GM21576 (cell line): ENCODE measurements at regions not wholly inside any gene's neighbourhood (a gene's known extent, or its start where the extent isn't known, plus 50 kb on each side); places are given as distances from the start of the nearest gene placed in this dataset.
"Not testable (repeated sequence)": the region's sequence is repeated elsewhere in the genome, so short reads cannot be mapped to it uniquely, and the experiment has no call there.

Experiments used
- ATAC-seq: cut with Tn5 transposase; IDR thresholded peaks from one replicate; pipeline ENCODE4 v1.9.1; 2021; ENCODE audit warnings: mild to moderate bottlenecking, moderate library complexity; ENCODE audit not compliant: unreplicated experiment

DNA sequence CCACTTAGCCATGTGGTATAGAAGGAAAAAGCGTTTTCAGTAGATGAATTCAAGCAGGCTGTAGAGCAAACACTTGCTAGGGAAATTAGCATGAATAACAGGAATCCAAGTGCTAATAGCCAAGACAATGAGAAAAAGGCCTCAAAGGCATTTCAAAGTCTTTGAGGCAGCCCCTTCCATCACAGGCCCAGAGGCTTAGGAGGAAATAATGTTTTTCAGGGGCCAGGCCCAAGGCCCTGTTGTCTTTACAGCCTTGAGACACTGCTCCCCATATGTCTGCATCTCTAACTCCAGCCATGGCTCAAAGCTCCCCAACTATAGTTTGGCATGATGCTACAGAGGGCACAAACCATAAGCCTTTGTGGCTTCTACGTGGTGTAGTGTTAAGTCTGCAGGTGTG lies 563.5 kb downstream of the TAF11L14 start:
- no peak for ATAC-seq

- no peak for ATAC-seq
Measured at GRCh38 chr5:18202164-18202563, 567.9 kb downstream of the TAF11L14 start.

GRCh38 chr5:18203296-18203695 lies 569.0 kb downstream of the TAF11L14 start:
- no peak for ATAC-seq

- no peak for ATAC-seq
Measured at GRCh38 chr5:18213666-18214065, 579.4 kb downstream of the TAF11L14 start.

DNA sequence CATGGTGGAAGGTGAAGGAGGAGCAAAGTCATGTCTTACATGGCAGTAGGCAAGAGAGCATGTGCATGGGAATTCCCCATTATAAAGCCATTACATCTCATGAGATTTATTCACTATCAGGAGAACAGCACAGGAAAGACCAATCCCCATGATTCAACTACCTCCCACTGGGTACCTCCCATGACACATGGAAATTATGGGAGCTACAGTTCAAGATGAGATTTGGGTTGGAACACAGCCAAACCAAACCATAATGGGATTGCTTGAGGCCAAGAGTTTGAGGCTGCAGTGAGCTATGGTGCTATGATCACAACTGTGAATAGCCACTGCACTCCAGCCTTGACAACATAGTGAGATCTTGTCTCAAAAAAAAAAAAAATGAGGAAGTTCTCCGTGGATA lies 581.8 kb downstream of the TAF11L14 start:
- no peak for ATAC-seq

- ATAC-seq, result no peak
Measured at GRCh38 chr5:18216729-18217128, 582.5 kb downstream of the TAF11L14 start.

DNA sequence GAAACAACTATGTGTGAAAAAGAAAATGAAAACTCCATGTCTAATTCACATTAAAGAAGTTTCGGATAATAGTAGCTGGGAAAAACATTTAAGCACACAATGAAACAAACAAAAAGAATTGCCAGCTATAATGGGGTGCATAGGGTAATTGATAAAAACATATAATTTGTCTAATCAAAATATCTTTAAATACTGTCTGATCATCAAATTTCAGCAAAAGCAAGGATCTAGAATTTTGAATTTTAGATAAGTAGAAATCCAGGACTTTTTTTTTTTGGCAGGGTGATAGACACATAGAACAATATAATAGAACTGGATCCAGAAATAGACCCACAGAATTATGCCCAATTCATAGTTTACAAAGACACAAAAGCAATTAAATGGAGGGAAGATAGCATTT lies 585.0 kb downstream of the TAF11L14 start:
- ATAC-seq, result no peak

DNA sequence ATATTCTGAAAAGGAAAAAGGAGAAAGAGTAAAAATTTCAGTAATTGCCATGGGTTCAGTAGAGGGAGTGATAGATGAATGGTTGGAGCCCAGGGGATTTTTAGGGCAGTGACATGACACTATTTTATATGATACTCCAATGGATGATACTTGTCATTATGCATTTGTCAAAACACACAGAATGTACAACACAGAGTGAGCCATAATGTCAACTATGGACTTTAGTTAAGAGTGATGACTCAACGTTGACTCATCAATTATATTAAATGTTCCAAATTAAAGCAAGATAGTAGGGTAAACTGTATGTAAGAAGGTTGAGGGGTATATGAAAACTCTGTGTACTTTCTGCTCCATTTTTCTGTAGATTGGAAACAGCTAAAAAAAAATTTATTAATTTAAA lies 586.4 kb downstream of the TAF11L14 start:
- ATAC-seq, result no peak

DNA sequence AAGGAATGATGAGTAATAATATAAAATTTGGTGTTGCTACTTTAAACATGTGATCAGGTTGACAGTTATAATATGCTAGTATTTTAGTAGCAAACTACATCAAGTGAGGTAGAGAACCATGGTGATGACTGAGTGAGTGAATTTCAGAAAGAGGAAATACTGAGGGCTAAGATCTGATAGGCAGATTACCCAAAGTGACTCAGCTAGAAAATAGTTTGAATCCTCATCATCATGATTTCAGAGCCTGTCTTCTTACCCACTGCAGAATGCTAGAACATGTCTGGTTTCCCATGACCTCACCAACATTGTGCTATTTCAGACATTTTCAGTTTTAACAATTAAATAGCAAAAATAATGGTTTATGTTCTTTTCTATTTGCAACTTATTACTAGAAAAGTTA lies 602.1 kb downstream of the TAF11L14 start:
- ATAC-seq, result no peak

- ATAC-seq, result no peak
Measured at GRCh38 chr5:18238321-18238720, 604.1 kb downstream of the TAF11L14 start.

GRCh38 chr5:18240971-18241370 lies 606.7 kb downstream of the TAF11L14 start:
- ATAC-seq, result no peak

DNA sequence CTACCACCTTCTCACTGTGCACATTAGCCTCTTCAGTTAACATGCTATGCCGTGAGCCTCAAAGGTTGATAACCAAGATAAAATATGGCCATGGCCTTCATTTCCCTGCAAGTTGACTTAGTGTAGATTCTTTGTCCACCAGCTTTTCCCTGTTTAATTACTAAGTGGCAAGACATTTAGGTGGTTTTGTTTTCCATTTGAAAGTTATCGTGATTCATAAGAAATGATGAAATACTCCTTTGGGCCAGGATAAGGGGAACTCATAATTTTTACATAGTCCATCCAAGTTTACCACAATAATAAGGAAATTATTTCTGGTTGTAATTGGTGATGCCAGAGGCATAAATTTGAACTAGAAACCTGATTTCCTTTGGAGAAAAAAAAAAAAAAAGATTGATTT lies 609.6 kb downstream of the TAF11L14 start:
- ATAC-seq, result no peak

DNA sequence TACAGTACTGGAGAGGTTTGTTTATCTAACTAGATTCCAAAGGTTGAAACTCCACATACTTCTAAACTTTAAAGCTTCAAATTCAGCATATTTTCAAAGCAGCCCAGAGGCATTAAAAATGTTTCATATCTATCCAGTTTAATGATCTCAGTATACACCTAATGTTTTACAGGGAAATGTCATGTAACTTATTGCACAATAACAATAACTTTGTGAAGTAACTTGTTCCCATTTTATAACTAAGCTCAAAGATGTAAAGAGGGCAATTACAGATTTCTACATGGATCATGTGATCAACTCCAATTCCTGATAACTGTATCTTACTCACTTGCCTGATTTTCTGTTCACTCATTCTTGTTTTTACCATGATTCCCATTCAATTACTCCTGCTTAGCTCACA lies 610.0 kb downstream of the TAF11L14 start:
- no peak for ATAC-seq

GRCh38 chr5:18252559-18252958 lies 618.3 kb downstream of the TAF11L14 start:
- no peak for ATAC-seq

GRCh38 chr5:18264126-18264882 lies 630.0 kb downstream of the TAF11L14 start:
- ATAC-seq, result no peak

- ATAC-seq, result no peak
Measured at GRCh38 chr5:18270635-18271338, 636.5 kb downstream of the TAF11L14 start.

GRCh38 chr5:18276939-18277338 lies 642.7 kb downstream of the TAF11L14 start:
- ATAC-seq, result no peak

- ATAC-seq, result no peak
Measured at GRCh38 chr5:18281947-18282581, 647.8 kb downstream of the TAF11L14 start.

GRCh38 chr5:18285257-18285656 lies 651.0 kb downstream of the TAF11L14 start:
- no peak for ATAC-seq

DNA sequence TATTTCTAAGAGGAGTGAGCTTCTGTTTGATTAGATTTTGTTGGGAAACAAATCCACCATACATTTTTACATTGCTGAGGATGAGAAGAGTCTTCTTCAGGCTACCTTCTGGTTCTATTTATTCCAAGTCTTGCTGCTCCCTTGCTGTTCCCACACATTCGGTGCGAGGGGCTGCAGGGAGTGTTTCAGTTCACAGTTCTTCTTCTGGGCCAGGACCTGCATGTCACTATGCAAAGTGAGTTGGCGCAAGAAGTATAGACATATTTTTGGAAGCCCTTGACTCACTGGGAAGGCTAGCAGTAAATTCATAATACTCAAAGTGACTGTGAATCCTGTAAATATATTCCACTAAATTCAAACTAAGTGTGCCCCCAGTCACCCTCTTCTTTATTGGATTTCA lies 657.9 kb downstream of the TAF11L14 start:
- no peak for ATAC-seq

DNA sequence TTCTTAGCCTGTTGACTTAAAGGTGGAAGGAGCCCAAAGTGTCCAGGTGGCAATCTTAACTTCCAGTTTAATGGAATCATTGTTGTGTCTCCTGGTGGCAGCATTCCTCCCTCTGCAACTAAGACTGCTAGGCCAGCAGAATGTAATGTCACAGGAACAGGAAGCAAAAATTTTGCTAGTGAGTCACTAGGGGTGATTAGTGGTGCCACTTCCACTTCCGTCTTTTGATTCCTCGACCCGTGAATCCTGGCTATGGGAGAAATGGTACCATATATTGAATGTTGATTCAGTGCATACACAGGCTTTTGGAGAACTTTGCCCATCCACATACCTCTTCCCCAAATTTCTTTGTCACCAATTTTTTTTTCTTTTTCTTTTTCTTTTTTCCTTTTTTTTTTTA lies 661.4 kb downstream of the TAF11L14 start:
- not testable (repeated sequence) for ATAC-seq

- no peak for ATAC-seq
Measured at GRCh38 chr5:18299166-18299565, 664.9 kb downstream of the TAF11L14 start.
